GM23338 (cell line): ENCODE measurements at regions not wholly inside any gene's neighbourhood (a gene's known extent, or its start where the extent isn't known, plus 50 kb on each side); places are given as distances from the start of the nearest gene placed in this dataset.

ENCODE experiments used
- ATAC-seq: fragments of 200-7000 bp; cut with Tn5 transposase; 3 replicates; pipeline ENCODE4 v1.9.1; 2020
- DNase-seq: peaks from one replicate; pipeline ENCODE4 v3.0.0-alpha.2; 2015; ENCODE audit warnings: low spot score
- H2AFZ ChIP-seq: fragments of 200-600 bp; sonication (generic); 2 replicates; pipeline ENCODE4 v1.8.0; 2016; ENCODE audit warnings: antibody characterized with exemption, mild to moderate bottlenecking, moderate library complexity
- H3F3A ChIP-seq: fragments of 200-600 bp; sonication (generic); replicated peaks from 2 replicates; pipeline ENCODE4 v1.8.0; 2017; ENCODE audit warnings: antibody characterized with exemption, mixed run types, low read depth
- H3K27ac ChIP-seq: fragments of 200-600 bp; sonication (generic); 2 replicates; pipeline ENCODE4 v1.6.1; 2016; ENCODE audit warnings: low read depth
- H3K27me3 ChIP-seq: fragments of 200-600 bp; sonication (generic); 2 replicates; pipeline ENCODE4 v1.8.0; 2016; ENCODE audit warnings: mild to moderate bottlenecking, mixed run types, moderate library complexity; ENCODE audit not compliant: insufficient read depth
- H3K36me3 ChIP-seq: fragments of 200-600 bp; sonication (generic); 2 replicates; pipeline ENCODE4 v1.8.0; 2016; ENCODE audit warnings: mild to moderate bottlenecking; ENCODE audit not compliant: insufficient read depth
- H3K4me1 ChIP-seq: fragments of 200-600 bp; sonication (generic); 2 replicates; pipeline ENCODE4 v1.8.0; 2016; ENCODE audit warnings: mild to moderate bottlenecking, moderate library complexity; ENCODE audit not compliant: insufficient read depth
- H3K4me2 ChIP-seq: fragments of 200-600 bp; sonication (generic); 2 replicates; pipeline ENCODE4 v1.7.1; 2017; ENCODE audit warnings: mixed run types
- H3K4me3 ChIP-seq: fragments of 200-600 bp; sonication (generic); 2 replicates; pipeline ENCODE4 v1.6.1; 2016; ENCODE audit warnings: mixed run types
- H3K79me2 ChIP-seq: fragments of 200-600 bp; sonication (generic); replicated peaks from 2 replicates; pipeline ENCODE4 v1.8.0; 2017; ENCODE audit warnings: mild to moderate bottlenecking; ENCODE audit not compliant: insufficient read depth
- H3K9me2 ChIP-seq: fragments of 200-600 bp; sonication (generic); 2 replicates; pipeline ENCODE4 v1.8.0; 2017; ENCODE audit not compliant: insufficient read depth
- H4K20me1 ChIP-seq: fragments of 200-600 bp; sonication (generic); replicated peaks from 2 replicates; pipeline ENCODE4 v1.8.0; 2017; ENCODE audit warnings: mild to moderate bottlenecking; ENCODE audit not compliant: insufficient read depth
- H3K27ac Mint-ChIP-seq: 2 replicates; pipeline ENCODE4 v1.8.0; 2020; ENCODE audit warnings: inconsistent platforms, mild to moderate bottlenecking, moderate library complexity, mixed read lengths
- H3K27me3 Mint-ChIP-seq: 3 replicates; pipeline ENCODE4 v1.8.0; 2022; ENCODE audit warnings: low read depth, mild to moderate bottlenecking, moderate library complexity, mixed read lengths, inconsistent platforms; ENCODE audit not compliant: insufficient read depth, poor library complexity
- H3K36me3 Mint-ChIP-seq: 3 replicates; pipeline ENCODE4 v1.8.0; 2021; ENCODE audit warnings: low read depth, mild to moderate bottlenecking, inconsistent platforms, moderate library complexity, mixed read lengths
- H3K4me1 Mint-ChIP-seq: 3 replicates; pipeline ENCODE4 v1.8.0; 2020; ENCODE audit warnings: mild to moderate bottlenecking, inconsistent platforms, mixed read lengths
- H3K4me3 Mint-ChIP-seq: 3 replicates; pipeline ENCODE4 v1.8.0; 2021; ENCODE audit warnings: moderate library complexity, mild to moderate bottlenecking, inconsistent platforms, mixed read lengths
- H3K9me3 Mint-ChIP-seq: 3 replicates; pipeline ENCODE4 v1.8.0; 2020; ENCODE audit warnings: moderate library complexity, mild to moderate bottlenecking, inconsistent platforms, mixed read lengths
- CREB1 ChIP-seq: fragments of 250-450 bp; sonication (Bioruptor Pico); IDR thresholded peaks from 2 replicates; pipeline ENCODE4 v1.5.0; 2020; ENCODE audit warnings: low read depth, mild to moderate bottlenecking, moderate library complexity
- EZH2 ChIP-seq: fragments of 200-600 bp; sonication (generic); IDR thresholded peaks from one replicate; pipeline ENCODE4 v1.8.0; 2017; ENCODE audit warnings: antibody characterized with exemption, mild to moderate bottlenecking, low read depth; ENCODE audit not compliant: unreplicated experiment
- EZH2phosphoT487 ChIP-seq: fragments of 200-600 bp; sonication (generic); IDR thresholded peaks from one replicate; pipeline ENCODE4 v1.8.1; 2018; ENCODE audit warnings: antibody characterized with exemption; ENCODE audit not compliant: unreplicated experiment
- JUNB ChIP-seq: IDR thresholded peaks from one replicate; pipeline ENCODE4 v1.6.1; 2016; ENCODE audit warnings: antibody characterized with exemption; ENCODE audit not compliant: unreplicated experiment
- NANOG ChIP-seq: IDR thresholded peaks from 2 replicates; pipeline ENCODE4 v1.6.1; 2016; ENCODE audit warnings: antibody characterized with exemption, borderline replicate concordance
- POLR2AphosphoS5 ChIP-seq: IDR thresholded peaks from 2 replicates; pipeline ENCODE4 v1.6.1; 2016; ENCODE audit warnings: antibody characterized with exemption, low read depth
- STAT1 ChIP-seq: IDR thresholded peaks from one replicate; pipeline ENCODE4 v1.6.1; 2016; ENCODE audit warnings: antibody characterized with exemption; ENCODE audit not compliant: unreplicated experiment
- ZNF114 ChIP-seq: fragments of 250-450 bp; sonication (Bioruptor Pico); IDR thresholded peaks from 2 replicates; pipeline ENCODE4 v1.5.0; 2020; ENCODE audit warnings: mild to moderate bottlenecking, moderate library complexity
- ZNF331 ChIP-seq: fragments of 250-450 bp; sonication (Bioruptor Pico); IDR thresholded peaks from 2 replicates; pipeline ENCODE4 v1.5.0; 2020; ENCODE audit warnings: low read depth, mild to moderate bottlenecking, moderate library complexity
- TF ChIP-seq, protein P1 (sequence below): IDR thresholded peaks from one replicate; pipeline ENCODE4 v1.6.1; 2018; ENCODE audit warnings: antibody characterized with exemption; ENCODE audit not compliant: unreplicated experiment
- TF ChIP-seq, protein P2 (sequence below), 2 experiments: fragments of 200-600 bp in 1 of 2; sonication (generic) in 1 of 2; conservative IDR thresholded peaks; 2 replicates each; pipeline versions ENCODE4 v1.5.1 to v1.6.1; 2016 to 2017; ENCODE audit warnings: antibody characterized with exemption in 2 of 2, low read depth in 2 of 2, mild to moderate bottlenecking in 2 of 2, moderate library complexity in 1 of 2
- TF ChIP-seq, protein P3 (sequence below): fragments of 250-450 bp; sonication (Bioruptor Pico); IDR thresholded peaks from 2 replicates; pipeline ENCODE4 v1.5.0; 2020; ENCODE audit warnings: mild to moderate bottlenecking, moderate library complexity
- TF ChIP-seq, protein P4 (sequence below): IDR thresholded peaks from 2 replicates; pipeline ENCODE4 v1.6.1; 2016; ENCODE audit warnings: antibody characterized with exemption

GRCh38 chr10:28177944-28178637 lies 124.8 kb downstream of the MPP7 start:
- no peaks in the 10 kb centered on the region for H3K27me3 Mint-ChIP-seq
- Histone ChIP-seq H3K27ac (no peak overlapping the region), H4K20me1 (no peaks in the 10 kb centered on the region), H3K79me2 (no peaks in the 10 kb centered on the region), H3K36me3 (no peaks in the 10 kb centered on the region), H2AFZ (no peak overlapping the region), H3K4me2 (no peak overlapping the region), H3K27me3 (no peaks in the 10 kb centered on the region), H3K4me1 (no peaks in the 10 kb centered on the region), H3K9me2 (no peaks in the 10 kb centered on the region), H3F3A (no peaks in the 10 kb centered on the region), H3K4me3 (no peak overlapping the region)
- H3K36me3 Mint-ChIP-seq, result no peaks in the 10 kb centered on the region
- no peak overlapping the region for H3K27ac Mint-ChIP-seq
- TF ChIP-seq NANOG (no peak), ZNF331 (CRISPR knock-in tag) (no peak), STAT1 (no peak), EZH2phosphoT487 (no peak), ZNF114 (CRISPR knock-in tag) (no peak), EZH2 (no peak), POLR2AphosphoS5 (no peak), CREB1 (CRISPR knock-in tag) (no peak), JUNB (no peak)
- TF ChIP-seq, protein P1, sequence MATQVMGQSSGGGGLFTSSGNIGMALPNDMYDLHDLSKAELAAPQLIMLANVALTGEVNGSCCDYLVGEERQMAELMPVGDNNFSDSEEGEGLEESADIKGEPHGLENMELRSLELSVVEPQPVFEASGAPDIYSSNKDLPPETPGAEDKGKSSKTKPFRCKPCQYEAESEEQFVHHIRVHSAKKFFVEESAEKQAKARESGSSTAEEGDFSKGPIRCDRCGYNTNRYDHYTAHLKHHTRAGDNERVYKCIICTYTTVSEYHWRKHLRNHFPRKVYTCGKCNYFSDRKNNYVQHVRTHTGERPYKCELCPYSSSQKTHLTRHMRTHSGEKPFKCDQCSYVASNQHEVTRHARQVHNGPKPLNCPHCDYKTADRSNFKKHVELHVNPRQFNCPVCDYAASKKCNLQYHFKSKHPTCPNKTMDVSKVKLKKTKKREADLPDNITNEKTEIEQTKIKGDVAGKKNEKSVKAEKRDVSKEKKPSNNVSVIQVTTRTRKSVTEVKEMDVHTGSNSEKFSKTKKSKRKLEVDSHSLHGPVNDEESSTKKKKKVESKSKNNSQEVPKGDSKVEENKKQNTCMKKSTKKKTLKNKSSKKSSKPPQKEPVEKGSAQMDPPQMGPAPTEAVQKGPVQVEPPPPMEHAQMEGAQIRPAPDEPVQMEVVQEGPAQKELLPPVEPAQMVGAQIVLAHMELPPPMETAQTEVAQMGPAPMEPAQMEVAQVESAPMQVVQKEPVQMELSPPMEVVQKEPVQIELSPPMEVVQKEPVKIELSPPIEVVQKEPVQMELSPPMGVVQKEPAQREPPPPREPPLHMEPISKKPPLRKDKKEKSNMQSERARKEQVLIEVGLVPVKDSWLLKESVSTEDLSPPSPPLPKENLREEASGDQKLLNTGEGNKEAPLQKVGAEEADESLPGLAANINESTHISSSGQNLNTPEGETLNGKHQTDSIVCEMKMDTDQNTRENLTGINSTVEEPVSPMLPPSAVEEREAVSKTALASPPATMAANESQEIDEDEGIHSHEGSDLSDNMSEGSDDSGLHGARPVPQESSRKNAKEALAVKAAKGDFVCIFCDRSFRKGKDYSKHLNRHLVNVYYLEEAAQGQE, result no peak
- TF ChIP-seq, protein P2, sequence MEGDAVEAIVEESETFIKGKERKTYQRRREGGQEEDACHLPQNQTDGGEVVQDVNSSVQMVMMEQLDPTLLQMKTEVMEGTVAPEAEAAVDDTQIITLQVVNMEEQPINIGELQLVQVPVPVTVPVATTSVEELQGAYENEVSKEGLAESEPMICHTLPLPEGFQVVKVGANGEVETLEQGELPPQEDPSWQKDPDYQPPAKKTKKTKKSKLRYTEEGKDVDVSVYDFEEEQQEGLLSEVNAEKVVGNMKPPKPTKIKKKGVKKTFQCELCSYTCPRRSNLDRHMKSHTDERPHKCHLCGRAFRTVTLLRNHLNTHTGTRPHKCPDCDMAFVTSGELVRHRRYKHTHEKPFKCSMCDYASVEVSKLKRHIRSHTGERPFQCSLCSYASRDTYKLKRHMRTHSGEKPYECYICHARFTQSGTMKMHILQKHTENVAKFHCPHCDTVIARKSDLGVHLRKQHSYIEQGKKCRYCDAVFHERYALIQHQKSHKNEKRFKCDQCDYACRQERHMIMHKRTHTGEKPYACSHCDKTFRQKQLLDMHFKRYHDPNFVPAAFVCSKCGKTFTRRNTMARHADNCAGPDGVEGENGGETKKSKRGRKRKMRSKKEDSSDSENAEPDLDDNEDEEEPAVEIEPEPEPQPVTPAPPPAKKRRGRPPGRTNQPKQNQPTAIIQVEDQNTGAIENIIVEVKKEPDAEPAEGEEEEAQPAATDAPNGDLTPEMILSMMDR (conservative IDR thresholded peaks at IDR 0.05; ENCODE audit: low read depth in 2 of 2), result no peak
- TF ChIP-seq, protein P3, sequence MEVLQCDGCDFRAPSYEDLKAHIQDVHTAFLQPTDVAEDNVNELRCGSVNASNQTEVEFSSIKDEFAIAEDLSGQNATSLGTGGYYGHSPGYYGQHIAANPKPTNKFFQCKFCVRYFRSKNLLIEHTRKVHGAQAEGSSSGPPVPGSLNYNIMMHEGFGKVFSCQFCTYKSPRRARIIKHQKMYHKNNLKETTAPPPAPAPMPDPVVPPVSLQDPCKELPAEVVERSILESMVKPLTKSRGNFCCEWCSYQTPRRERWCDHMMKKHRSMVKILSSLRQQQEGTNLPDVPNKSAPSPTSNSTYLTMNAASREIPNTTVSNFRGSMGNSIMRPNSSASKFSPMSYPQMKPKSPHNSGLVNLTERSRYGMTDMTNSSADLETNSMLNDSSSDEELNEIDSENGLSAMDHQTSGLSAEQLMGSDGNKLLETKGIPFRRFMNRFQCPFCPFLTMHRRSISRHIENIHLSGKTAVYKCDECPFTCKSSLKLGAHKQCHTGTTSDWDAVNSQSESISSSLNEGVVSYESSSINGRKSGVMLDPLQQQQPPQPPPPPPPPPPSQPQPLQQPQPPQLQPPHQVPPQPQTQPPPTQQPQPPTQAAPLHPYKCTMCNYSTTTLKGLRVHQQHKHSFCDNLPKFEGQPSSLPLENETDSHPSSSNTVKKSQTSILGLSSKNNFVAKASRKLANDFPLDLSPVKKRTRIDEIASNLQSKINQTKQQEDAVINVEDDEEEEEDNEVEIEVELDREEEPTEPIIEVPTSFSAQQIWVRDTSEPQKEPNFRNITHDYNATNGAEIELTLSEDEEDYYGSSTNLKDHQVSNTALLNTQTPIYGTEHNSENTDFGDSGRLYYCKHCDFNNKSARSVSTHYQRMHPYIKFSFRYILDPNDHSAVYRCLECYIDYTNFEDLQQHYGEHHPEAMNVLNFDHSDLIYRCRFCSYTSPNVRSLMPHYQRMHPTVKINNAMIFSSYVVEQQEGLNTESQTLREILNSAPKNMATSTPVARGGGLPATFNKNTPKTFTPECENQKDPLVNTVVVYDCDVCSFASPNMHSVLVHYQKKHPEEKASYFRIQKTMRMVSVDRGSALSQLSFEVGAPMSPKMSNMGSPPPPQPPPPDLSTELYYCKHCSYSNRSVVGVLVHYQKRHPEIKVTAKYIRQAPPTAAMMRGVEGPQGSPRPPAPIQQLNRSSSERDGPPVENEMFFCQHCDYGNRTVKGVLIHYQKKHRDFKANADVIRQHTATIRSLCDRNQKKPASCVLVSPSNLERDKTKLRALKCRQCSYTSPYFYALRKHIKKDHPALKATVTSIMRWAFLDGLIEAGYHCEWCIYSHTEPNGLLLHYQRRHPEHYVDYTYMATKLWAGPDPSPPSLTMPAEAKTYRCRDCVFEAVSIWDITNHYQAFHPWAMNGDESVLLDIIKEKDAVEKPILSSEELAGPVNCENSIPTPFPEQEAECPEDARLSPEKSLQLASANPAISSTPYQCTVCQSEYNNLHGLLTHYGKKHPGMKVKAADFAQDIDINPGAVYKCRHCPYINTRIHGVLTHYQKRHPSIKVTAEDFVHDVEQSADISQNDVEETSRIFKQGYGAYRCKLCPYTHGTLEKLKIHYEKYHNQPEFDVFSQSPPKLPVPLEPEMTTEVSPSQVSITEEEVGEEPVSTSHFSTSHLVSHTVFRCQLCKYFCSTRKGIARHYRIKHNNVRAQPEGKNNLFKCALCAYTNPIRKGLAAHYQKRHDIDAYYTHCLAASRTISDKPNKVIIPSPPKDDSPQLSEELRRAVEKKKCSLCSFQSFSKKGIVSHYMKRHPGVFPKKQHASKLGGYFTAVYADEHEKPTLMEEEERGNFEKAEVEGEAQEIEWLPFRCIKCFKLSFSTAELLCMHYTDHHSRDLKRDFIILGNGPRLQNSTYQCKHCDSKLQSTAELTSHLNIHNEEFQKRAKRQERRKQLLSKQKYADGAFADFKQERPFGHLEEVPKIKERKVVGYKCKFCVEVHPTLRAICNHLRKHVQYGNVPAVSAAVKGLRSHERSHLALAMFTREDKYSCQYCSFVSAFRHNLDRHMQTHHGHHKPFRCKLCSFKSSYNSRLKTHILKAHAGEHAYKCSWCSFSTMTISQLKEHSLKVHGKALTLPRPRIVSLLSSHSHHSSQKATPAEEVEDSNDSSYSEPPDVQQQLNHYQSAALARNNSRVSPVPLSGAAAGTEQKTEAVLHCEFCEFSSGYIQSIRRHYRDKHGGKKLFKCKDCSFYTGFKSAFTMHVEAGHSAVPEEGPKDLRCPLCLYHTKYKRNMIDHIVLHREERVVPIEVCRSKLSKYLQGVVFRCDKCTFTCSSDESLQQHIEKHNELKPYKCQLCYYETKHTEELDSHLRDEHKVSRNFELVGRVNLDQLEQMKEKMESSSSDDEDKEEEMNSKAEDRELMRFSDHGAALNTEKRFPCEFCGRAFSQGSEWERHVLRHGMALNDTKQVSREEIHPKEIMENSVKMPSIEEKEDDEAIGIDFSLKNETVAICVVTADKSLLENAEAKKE (CRISPR knock-in tag), result no peak
- TF ChIP-seq, protein P4, sequence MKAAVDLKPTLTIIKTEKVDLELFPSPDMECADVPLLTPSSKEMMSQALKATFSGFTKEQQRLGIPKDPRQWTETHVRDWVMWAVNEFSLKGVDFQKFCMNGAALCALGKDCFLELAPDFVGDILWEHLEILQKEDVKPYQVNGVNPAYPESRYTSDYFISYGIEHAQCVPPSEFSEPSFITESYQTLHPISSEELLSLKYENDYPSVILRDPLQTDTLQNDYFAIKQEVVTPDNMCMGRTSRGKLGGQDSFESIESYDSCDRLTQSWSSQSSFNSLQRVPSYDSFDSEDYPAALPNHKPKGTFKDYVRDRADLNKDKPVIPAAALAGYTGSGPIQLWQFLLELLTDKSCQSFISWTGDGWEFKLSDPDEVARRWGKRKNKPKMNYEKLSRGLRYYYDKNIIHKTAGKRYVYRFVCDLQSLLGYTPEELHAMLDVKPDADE, result no peak
- ATAC-seq (no peak), DNase-seq (no peak)
- no peak overlapping the region for H3K4me3 Mint-ChIP-seq
- H3K9me3 Mint-ChIP-seq, result no peaks in the 10 kb centered on the region
- peaks cover 7% of the 10 kb centered on the region; the same call in 2 of the 3 replicates for H3K4me1 Mint-ChIP-seq
